ENCODE measurements at regions not wholly inside any gene's neighbourhood (a gene's known extent, or its start where the extent isn't known, plus 50 kb on each side); places are given as distances from the start of the nearest gene placed in this dataset.

GRCh38 chr10:81603106-81603620 lies 271.8 kb upstream of the NRG3 start:
- Histone ChIP-seq H2BK12ac (ENCODE audit: low read depth, low read length) (no peak overlapping the region), H2BK20ac (ENCODE audit: low read length) (no peak overlapping the region), H3K4me1 (replicated peaks in 1 of 4; ENCODE audit: control insufficient read depth in 3 of 4, insufficient read depth in 4 of 4, low read length in 3 of 4) (no peaks in the 10 kb centered on the region; a peak in 1 of 7 replicates), H2BK120ac (replicated peaks; ENCODE audit: low read depth, low read length) (no peak overlapping the region), H3K23ac (ENCODE audit: insufficient read length) (no peak overlapping the region), H4K5ac (ENCODE audit: insufficient read length, low read depth, low read length) (no peak overlapping the region), H3K4me3 (ENCODE audit: extremely low read depth in 1 of 4, insufficient read depth in 2 of 4, low read depth in 3 of 4, low read length in 4 of 4) (no peak overlapping the region), H2BK15ac (ENCODE audit: low read length) (no peak overlapping the region), H3K9ac (replicated peaks in 1 of 4; ENCODE audit: extremely low read depth in 1 of 4, low read depth in 3 of 4, low read length in 3 of 4) (no peak overlapping the region), H3K27ac (ENCODE audit: low read depth, low read length) (no peak overlapping the region), H3K23me2 (ENCODE audit: low read depth, low read length) (no peaks in the 10 kb centered on the region), H4K91ac (replicated peaks; ENCODE audit: insufficient read length, low read length) (no peak overlapping the region), H2AK5ac (ENCODE audit: low read depth, low read length) (no peak overlapping the region), H4K8ac (ENCODE audit: extremely low read depth, insufficient read depth, low read length) (no peak overlapping the region), H3K14ac (ENCODE audit: insufficient read length) (no peak overlapping the region), H3K79me2 (ENCODE audit: control insufficient read depth in 1 of 2, insufficient read depth in 2 of 2, low read length in 2 of 2) (no peaks in the 10 kb centered on the region), H3K79me1 (ENCODE audit: low read depth, low read length) (no peaks in the 10 kb centered on the region), H3K9me3 (ENCODE audit: insufficient read depth in 2 of 2, low read depth in 1 of 2, low read length in 1 of 2) (no peaks in the 10 kb centered on the region), H3K27me3 (replicated peaks in 1 of 4; ENCODE audit: control insufficient read depth in 3 of 4, extremely low read depth in 1 of 4, insufficient read depth in 3 of 4, low read length in 3 of 4) (no peaks in the 10 kb centered on the region), H3K4ac (replicated peaks; ENCODE audit: insufficient read length, low read depth, low read length) (no peak overlapping the region), H2AFZ (ENCODE audit: low read length) (no peak overlapping the region), H3K36me3 (ENCODE audit: control insufficient read depth in 2 of 4, insufficient read depth in 4 of 4, low read length in 3 of 4) (no peaks in the 10 kb centered on the region), H2BK5ac (ENCODE audit: low read depth, low read length) (no peak overlapping the region), H3K18ac (ENCODE audit: extremely low read depth, low read length) (no peak overlapping the region), H3K4me2 (ENCODE audit: insufficient read depth in 1 of 2, low read depth in 2 of 2, low read length in 2 of 2) (no peak overlapping the region), H4K20me1 (replicated peaks in 1 of 2; ENCODE audit: control insufficient read depth in 1 of 2, insufficient read depth in 2 of 2, low read length in 2 of 2) (no peaks in the 10 kb centered on the region), H3K56ac (replicated peaks; ENCODE audit: insufficient read length, low read depth, low read length) (no peak overlapping the region)
- no peak for FAIRE-seq
- TF ChIP-seq GTF2F1 (IDR thresholded peaks at IDR 0.05; ENCODE audit: borderline replicate concordance, low read depth, low read length) (no peak), SP4 (IDR thresholded peaks at IDR 0.05; ENCODE audit: low read length) (no peak), KDM1A (IDR thresholded peaks at IDR 0.05; ENCODE audit: borderline replicate concordance, low read length) (no peak), PHF8 (conservative IDR thresholded peaks at IDR 0.05; ENCODE audit: low read depth, low read length) (no peak), CBX5 (IDR thresholded peaks at IDR 0.05; ENCODE audit: low read depth, low read length) (no peak), KDM4A (IDR thresholded peaks at IDR 0.05; ENCODE audit: low read depth, low read length, severe bottlenecking) (no peak)
- ChIA-PET POLR2A (ENCODE audit: partially characterized antibody) (no interaction called here), CTCF (ENCODE audit: partially characterized antibody) (interaction anchor here (0.6 kb wide), 1 partner anchor 229 kb away, joined by 3 read pairs; no protein-coding TSS in a partner anchor)
- no peak for DNase-seq (ENCODE audit: low read depth in 1 of 2, low spot score in 2 of 2)
- WGBS, 2 experiments (ENCODE audit: extremely low coverage in 1 of 2, insufficient coverage in 1 of 2, insufficient read length in 1 of 2, insufficient replicate concordance in 2 of 2, low coverage in 1 of 2, low lambda C conversion rate in 2 of 2, missing lambda C conversion rate in 1 of 2) = 76% methylated on average over 4 of the region's 4 CpGs; no CpG with 5 or more reads in 1 of the 2 experiments
